ENCODE measurements at regions not wholly inside any gene's neighbourhood (a gene's known extent, or its start where the extent isn't known, plus 50 kb on each side); places are given as distances from the start of the nearest gene placed in this dataset.

DNA sequence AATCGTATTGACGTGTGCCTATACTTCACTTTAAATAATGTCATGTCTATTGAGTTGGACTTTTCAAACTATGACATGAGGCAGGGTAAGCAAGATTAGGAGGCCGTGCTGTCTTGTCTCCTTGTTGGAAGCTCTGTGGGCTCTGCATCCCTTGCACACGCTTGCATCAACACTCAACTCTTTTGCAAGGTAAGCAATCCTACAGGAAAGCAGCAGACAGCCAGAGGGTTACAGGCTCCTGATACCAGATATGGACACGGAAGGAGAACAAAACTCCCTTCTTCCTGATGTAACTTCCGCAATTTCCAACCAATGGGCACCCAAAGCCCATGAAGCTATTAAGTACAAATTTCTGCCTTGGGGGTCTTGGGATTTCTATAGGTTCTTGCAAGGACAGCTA, 1520.7 kb upstream of the B3GALT2 start:
- no peak overlapping the region for H3K27ac ChIP-seq
- H3K36me3 ChIP-seq, result no peaks in the 10 kb centered on the region
- no peaks in the 10 kb centered on the region for H3K9me3 ChIP-seq
- no peak for DNase-seq
- TF ChIP-seq POLR2A (IDR thresholded peaks at IDR 0.05), result no peak
- TF ChIP-seq, protein P1, sequence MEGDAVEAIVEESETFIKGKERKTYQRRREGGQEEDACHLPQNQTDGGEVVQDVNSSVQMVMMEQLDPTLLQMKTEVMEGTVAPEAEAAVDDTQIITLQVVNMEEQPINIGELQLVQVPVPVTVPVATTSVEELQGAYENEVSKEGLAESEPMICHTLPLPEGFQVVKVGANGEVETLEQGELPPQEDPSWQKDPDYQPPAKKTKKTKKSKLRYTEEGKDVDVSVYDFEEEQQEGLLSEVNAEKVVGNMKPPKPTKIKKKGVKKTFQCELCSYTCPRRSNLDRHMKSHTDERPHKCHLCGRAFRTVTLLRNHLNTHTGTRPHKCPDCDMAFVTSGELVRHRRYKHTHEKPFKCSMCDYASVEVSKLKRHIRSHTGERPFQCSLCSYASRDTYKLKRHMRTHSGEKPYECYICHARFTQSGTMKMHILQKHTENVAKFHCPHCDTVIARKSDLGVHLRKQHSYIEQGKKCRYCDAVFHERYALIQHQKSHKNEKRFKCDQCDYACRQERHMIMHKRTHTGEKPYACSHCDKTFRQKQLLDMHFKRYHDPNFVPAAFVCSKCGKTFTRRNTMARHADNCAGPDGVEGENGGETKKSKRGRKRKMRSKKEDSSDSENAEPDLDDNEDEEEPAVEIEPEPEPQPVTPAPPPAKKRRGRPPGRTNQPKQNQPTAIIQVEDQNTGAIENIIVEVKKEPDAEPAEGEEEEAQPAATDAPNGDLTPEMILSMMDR (IDR thresholded peaks at IDR 0.05), result no peak
- no peak overlapping the region for H3K4me3 ChIP-seq
- no peaks in the 10 kb centered on the region for H3K4me1 ChIP-seq
- H3K27me3 ChIP-seq, result no peaks in the 10 kb centered on the region

GRCh38 chr1:194705123-194705854, 1518.9 kb upstream of the B3GALT2 start:
- H3K27me3 ChIP-seq, result no peaks in the 10 kb centered on the region
- no peak for DNase-seq
- no peak overlapping the region for H3K27ac ChIP-seq
- TF ChIP-seq POLR2A (IDR thresholded peaks at IDR 0.05), result no peak
- TF ChIP-seq, protein P1 (IDR thresholded peaks at IDR 0.05), result no peak
- H3K9me3 ChIP-seq, result no peaks in the 10 kb centered on the region
- no peaks in the 10 kb centered on the region for H3K4me1 ChIP-seq
- H3K36me3 ChIP-seq, result no peaks in the 10 kb centered on the region
- H3K4me3 ChIP-seq, result no peak overlapping the region

- H3K36me3 ChIP-seq, result no peaks in the 10 kb centered on the region
- H3K4me1 ChIP-seq, result no peaks in the 10 kb centered on the region
- H3K27me3 ChIP-seq, result no peaks in the 10 kb centered on the region
- H3K4me3 ChIP-seq, result no peak overlapping the region
- no peak overlapping the region for H3K27ac ChIP-seq
- TF ChIP-seq, protein P1 (IDR thresholded peaks at IDR 0.05), result no peak
- no peak for TF ChIP-seq POLR2A (IDR thresholded peaks at IDR 0.05)
- no peak for DNase-seq
- no peaks in the 10 kb centered on the region for H3K9me3 ChIP-seq
These were observed 1512.5 kb upstream of the B3GALT2 start for GRCh38 chr1:194698908-194699318.

- DNase-seq, result no peak
- Histone ChIP-seq H3K9me3 (no peaks in the 10 kb centered on the region), H3K4me1 (no peaks in the 10 kb centered on the region), H3K36me3 (no peaks in the 10 kb centered on the region), H3K27me3 (no peaks in the 10 kb centered on the region), H3K4me3 (no peak overlapping the region), H3K27ac (no peak overlapping the region)
- TF ChIP-seq, protein P1 (IDR thresholded peaks at IDR 0.05), result no peak
- no peak for TF ChIP-seq POLR2A (IDR thresholded peaks at IDR 0.05)
These were observed 1506.8 kb upstream of the B3GALT2 start for GRCh38 chr1:194693244-194693643.

GRCh38 chr1:194684636-194685035, 1498.2 kb upstream of the B3GALT2 start:
- no peaks in the 10 kb centered on the region for H3K4me1 ChIP-seq
- H3K36me3 ChIP-seq, result no peaks in the 10 kb centered on the region
- no peaks in the 10 kb centered on the region for H3K27me3 ChIP-seq
- no peak for DNase-seq
- no peak for TF ChIP-seq POLR2A (IDR thresholded peaks at IDR 0.05)
- TF ChIP-seq, protein P1 (IDR thresholded peaks at IDR 0.05), result no peak
- no peaks in the 10 kb centered on the region for H3K9me3 ChIP-seq
- H3K4me3 ChIP-seq, result no peak overlapping the region
- H3K27ac ChIP-seq, result no peak overlapping the region

GRCh38 chr1:194658090-194658439, 1471.7 kb upstream of the B3GALT2 start:
- no peaks in the 10 kb centered on the region for H3K9me3 ChIP-seq
- H3K27me3 ChIP-seq, result no peaks in the 10 kb centered on the region
- no peaks in the 10 kb centered on the region for H3K36me3 ChIP-seq
- no peak for TF ChIP-seq POLR2A (IDR thresholded peaks at IDR 0.05)
- TF ChIP-seq, protein P1 (IDR thresholded peaks at IDR 0.05), result no peak
- no peak overlapping the region for H3K4me3 ChIP-seq
- no peaks in the 10 kb centered on the region for H3K4me1 ChIP-seq
- no peak overlapping the region for H3K27ac ChIP-seq
- no peak for DNase-seq
